ENCODE measurements at regions not wholly inside any gene's neighbourhood (a gene's known extent, or its start where the extent isn't known, plus 50 kb on each side); places are given as distances from the start of the nearest gene placed in this dataset.

DNA sequence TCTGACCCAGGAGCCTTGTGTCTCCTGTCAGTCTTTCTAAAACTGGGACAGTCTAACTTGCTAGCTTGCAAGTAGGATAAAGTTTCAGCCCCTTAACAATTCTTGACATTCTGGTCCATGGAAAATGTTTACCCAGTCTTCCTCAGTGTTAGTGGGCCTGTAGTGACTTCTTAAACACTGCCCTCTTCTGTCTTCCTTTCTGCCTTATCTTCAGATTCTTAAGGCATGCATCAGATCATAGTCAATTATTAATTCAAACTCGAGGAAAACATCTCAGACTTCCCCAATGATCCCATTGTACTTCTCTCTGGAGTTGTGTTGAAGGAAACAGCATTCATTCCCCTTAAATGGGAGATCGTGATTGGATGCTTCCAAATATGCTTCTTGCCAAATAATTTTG, 1199.8 kb downstream of the DTWD2 start:
- TF ChIP-seq EZH2phosphoT487 (IDR thresholded peaks at IDR 0.05; ENCODE audit: borderline replicate concordance, low read length): no peak
- TF ChIP-seq, protein P1, sequence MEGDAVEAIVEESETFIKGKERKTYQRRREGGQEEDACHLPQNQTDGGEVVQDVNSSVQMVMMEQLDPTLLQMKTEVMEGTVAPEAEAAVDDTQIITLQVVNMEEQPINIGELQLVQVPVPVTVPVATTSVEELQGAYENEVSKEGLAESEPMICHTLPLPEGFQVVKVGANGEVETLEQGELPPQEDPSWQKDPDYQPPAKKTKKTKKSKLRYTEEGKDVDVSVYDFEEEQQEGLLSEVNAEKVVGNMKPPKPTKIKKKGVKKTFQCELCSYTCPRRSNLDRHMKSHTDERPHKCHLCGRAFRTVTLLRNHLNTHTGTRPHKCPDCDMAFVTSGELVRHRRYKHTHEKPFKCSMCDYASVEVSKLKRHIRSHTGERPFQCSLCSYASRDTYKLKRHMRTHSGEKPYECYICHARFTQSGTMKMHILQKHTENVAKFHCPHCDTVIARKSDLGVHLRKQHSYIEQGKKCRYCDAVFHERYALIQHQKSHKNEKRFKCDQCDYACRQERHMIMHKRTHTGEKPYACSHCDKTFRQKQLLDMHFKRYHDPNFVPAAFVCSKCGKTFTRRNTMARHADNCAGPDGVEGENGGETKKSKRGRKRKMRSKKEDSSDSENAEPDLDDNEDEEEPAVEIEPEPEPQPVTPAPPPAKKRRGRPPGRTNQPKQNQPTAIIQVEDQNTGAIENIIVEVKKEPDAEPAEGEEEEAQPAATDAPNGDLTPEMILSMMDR (IDR thresholded peaks at IDR 0.05; ENCODE audit: low read depth, low read length, poor library complexity, severe bottlenecking): no peak
- Histone ChIP-seq H3K27ac (ENCODE audit: low read depth, low read length) (no peak overlapping the region), H3K4me3 (ENCODE audit: low read length) (no peak overlapping the region), H3K9me2 (replicated peaks; ENCODE audit: control insufficient read depth, low read length) (no peaks in the 10 kb centered on the region), H3K36me3 (ENCODE audit: control insufficient read depth, low read length) (no peaks in the 10 kb centered on the region), H3K4me2 (ENCODE audit: low read length) (no peak overlapping the region), H3F3A (ENCODE audit: control insufficient read depth, insufficient read depth) (no peaks in the 10 kb centered on the region), H3K4me1 (ENCODE audit: control insufficient read depth, low read length) (no peaks in the 10 kb centered on the region), H3K79me2 (ENCODE audit: control insufficient read depth, low read length) (no peaks in the 10 kb centered on the region), H3K27me3 (ENCODE audit: control insufficient read depth, low read length) (no peaks in the 10 kb centered on the region), H4K20me1 (ENCODE audit: control insufficient read depth, insufficient read depth, low read depth, low read length) (no peaks in the 10 kb centered on the region), H3K9me3 (ENCODE audit: control insufficient read depth, insufficient read depth, low read length) (no peaks in the 10 kb centered on the region)

- H3K79me2 ChIP-seq (ENCODE audit: control insufficient read depth, low read length): no peaks in the 10 kb centered on the region
- TF ChIP-seq, protein P1 (IDR thresholded peaks at IDR 0.05; ENCODE audit: low read depth, low read length, poor library complexity, severe bottlenecking): no peak
- no peak for TF ChIP-seq EZH2phosphoT487 (IDR thresholded peaks at IDR 0.05; ENCODE audit: borderline replicate concordance, low read length)
- H3K4me2 ChIP-seq (ENCODE audit: low read length): no peak overlapping the region
- H3F3A ChIP-seq (ENCODE audit: control insufficient read depth, insufficient read depth): no peaks in the 10 kb centered on the region
- H3K4me3 ChIP-seq (ENCODE audit: low read length): no peak overlapping the region
- H4K20me1 ChIP-seq (ENCODE audit: control insufficient read depth, insufficient read depth, low read depth, low read length): no peaks in the 10 kb centered on the region
- H3K9me2 ChIP-seq (replicated peaks; ENCODE audit: control insufficient read depth, low read length): no peaks in the 10 kb centered on the region
- H3K36me3 ChIP-seq (ENCODE audit: control insufficient read depth, low read length): no peaks in the 10 kb centered on the region
- H3K4me1 ChIP-seq (ENCODE audit: control insufficient read depth, low read length): no peaks in the 10 kb centered on the region
- H3K27ac ChIP-seq (ENCODE audit: low read depth, low read length): no peak overlapping the region
- no peaks in the 10 kb centered on the region for H3K9me3 ChIP-seq (ENCODE audit: control insufficient read depth, insufficient read depth, low read length)
- no peaks in the 10 kb centered on the region for H3K27me3 ChIP-seq (ENCODE audit: control insufficient read depth, low read length)
These were observed 1204.5 kb upstream of the SEMA6A start for GRCh38 chr5:117779171-117779570.

GRCh38 chr5:117776977-117777376, 1202.4 kb upstream of the SEMA6A start:
- Histone ChIP-seq H4K20me1 (ENCODE audit: control insufficient read depth, insufficient read depth, low read depth, low read length) (no peaks in the 10 kb centered on the region), H3K9me2 (replicated peaks; ENCODE audit: control insufficient read depth, low read length) (no peaks in the 10 kb centered on the region), H3K79me2 (ENCODE audit: control insufficient read depth, low read length) (no peaks in the 10 kb centered on the region), H3F3A (ENCODE audit: control insufficient read depth, insufficient read depth) (no peaks in the 10 kb centered on the region), H3K4me2 (ENCODE audit: low read length) (no peak overlapping the region), H3K9me3 (ENCODE audit: control insufficient read depth, insufficient read depth, low read length) (no peaks in the 10 kb centered on the region), H3K4me3 (ENCODE audit: low read length) (no peak overlapping the region), H3K27me3 (ENCODE audit: control insufficient read depth, low read length) (no peaks in the 10 kb centered on the region), H3K36me3 (ENCODE audit: control insufficient read depth, low read length) (no peaks in the 10 kb centered on the region), H3K4me1 (ENCODE audit: control insufficient read depth, low read length) (no peaks in the 10 kb centered on the region), H3K27ac (ENCODE audit: low read depth, low read length) (no peak overlapping the region)
- no peak for TF ChIP-seq EZH2phosphoT487 (IDR thresholded peaks at IDR 0.05; ENCODE audit: borderline replicate concordance, low read length)
- TF ChIP-seq, protein P1 (IDR thresholded peaks at IDR 0.05; ENCODE audit: low read depth, low read length, poor library complexity, severe bottlenecking): no peak

DNA sequence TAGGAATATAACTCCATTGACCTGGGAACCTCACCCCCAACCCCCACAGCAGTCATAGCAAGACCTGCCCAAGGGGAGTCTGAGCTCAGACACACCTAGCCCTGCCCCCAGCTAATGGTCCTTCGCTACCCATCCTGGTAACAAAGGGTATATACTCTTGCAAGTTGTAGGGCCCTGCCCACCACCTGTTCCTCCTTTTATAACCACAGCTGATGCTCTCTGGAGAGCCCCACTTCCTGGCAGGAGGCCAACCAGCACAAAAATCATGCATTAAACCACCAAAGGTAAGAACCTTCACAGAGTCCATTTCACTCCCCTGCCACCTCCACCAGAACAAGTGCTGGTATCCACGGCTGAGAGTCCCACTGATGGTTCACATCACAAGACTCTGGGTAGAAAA, 1195.3 kb upstream of the SEMA6A start:
- no peak for TF ChIP-seq EZH2phosphoT487 (IDR thresholded peaks at IDR 0.05; ENCODE audit: borderline replicate concordance, low read length)
- TF ChIP-seq, protein P1 (IDR thresholded peaks at IDR 0.05; ENCODE audit: low read depth, low read length, poor library complexity, severe bottlenecking): no peak
- Histone ChIP-seq H3K27ac (ENCODE audit: low read depth, low read length) (no peak overlapping the region), H3K4me2 (ENCODE audit: low read length) (no peak overlapping the region)

More for the DNA sequence above, 1195.3 kb upstream of the SEMA6A start:
- H3K9me3 ChIP-seq (ENCODE audit: control insufficient read depth, insufficient read depth, low read length): no peaks in the 10 kb centered on the region; the same call in 1 of the 2 replicates
- no peak overlapping the region for H3K4me3 ChIP-seq (ENCODE audit: low read length)
- no peaks in the 10 kb centered on the region for H4K20me1 ChIP-seq (ENCODE audit: control insufficient read depth, insufficient read depth, low read depth, low read length)
- no peaks in the 10 kb centered on the region for H3K36me3 ChIP-seq (ENCODE audit: control insufficient read depth, low read length)
- no peaks in the 10 kb centered on the region for H3K79me2 ChIP-seq (ENCODE audit: control insufficient read depth, low read length)
- no peaks in the 10 kb centered on the region for H3K9me2 ChIP-seq (replicated peaks; ENCODE audit: control insufficient read depth, low read length)
- no peaks in the 10 kb centered on the region for H3K4me1 ChIP-seq (ENCODE audit: control insufficient read depth, low read length)
- no peaks in the 10 kb centered on the region for H3K27me3 ChIP-seq (ENCODE audit: control insufficient read depth, low read length)
- H3F3A ChIP-seq (ENCODE audit: control insufficient read depth, insufficient read depth): no peaks in the 10 kb centered on the region
